ENCODE measurements at regions not wholly inside any gene's neighbourhood (a gene's known extent, or its start where the extent isn't known, plus 50 kb on each side); places are given as distances from the start of the nearest gene placed in this dataset.

GRCh38 chr6:137801352-137802114 lies 65.5 kb upstream of the TNFAIP3 start:
- dilution Hi-C loops (cut with HindIII; ENCODE audit: low sequenced_read_pairs, unreplicated experiment): no loop called here
- Histone ChIP-seq H3K56ac (ENCODE audit: extremely low read depth, insufficient read depth, low read length) (no peak overlapping the region), H3K14ac (replicated peaks; ENCODE audit: low read depth, low read length) (no peak overlapping the region), H3K4me2 (ENCODE audit: low read depth, low read length) (no peak overlapping the region), H3K4me1 (ENCODE audit: control insufficient read depth, insufficient read depth, low read length) (no peaks in the 10 kb centered on the region; the same call in 1 of the 2 replicates), H2AFZ (replicated peaks; ENCODE audit: low read length, poor library complexity) (no peak overlapping the region), H3K79me1 (ENCODE audit: low read depth in 1 of 2, low read length in 2 of 2) (no peaks in the 10 kb centered on the region), H3K36me3 (ENCODE audit: control insufficient read depth, insufficient read depth, low read length) (no peaks in the 10 kb centered on the region), H4K20me1 (ENCODE audit: insufficient read depth, low read length) (no peaks in the 10 kb centered on the region), H3K18ac (ENCODE audit: low read depth, low read length) (no peak overlapping the region), H3K27me3 (ENCODE audit: control insufficient read depth, insufficient read depth, low read length) (no peaks in the 10 kb centered on the region), H3K4ac (ENCODE audit: low read depth, low read length) (no peak overlapping the region; the same call in 1 of the 2 replicates), H2BK20ac (ENCODE audit: low read depth, low read length) (no peak overlapping the region), H3K23ac (ENCODE audit: low read depth, low read length) (no peak overlapping the region), H3K4me3 (ENCODE audit: insufficient read depth, low read depth, low read length) (no peak overlapping the region), H3K9me3 (ENCODE audit: control insufficient read depth, insufficient read depth, low read length) (no peaks in the 10 kb centered on the region), H2BK5ac (ENCODE audit: low read depth, low read length, poor library complexity, severe bottlenecking) (no peak overlapping the region), H3K9me1 (ENCODE audit: insufficient read depth, low read length) (0 out of 2 replicates have a peak, but pooled peaks cover 7% of the 10 kb centered on the region), H4K8ac (ENCODE audit: low read depth in 2 of 2, low read length in 2 of 2) (no peak overlapping the region), H2BK120ac (ENCODE audit: low read depth, low read length) (no peak overlapping the region), H4K91ac (ENCODE audit: insufficient read depth, low read depth, low read length) (no peak overlapping the region), H3K27ac (ENCODE audit: insufficient read depth, low read length) (no peak overlapping the region), H2AK5ac (ENCODE audit: low read depth, low read length) (no peak overlapping the region), H2BK15ac (ENCODE audit: low read depth, low read length) (no peak overlapping the region), H2AK9ac (replicated peaks; ENCODE audit: low read depth, low read length, poor library complexity) (no peak overlapping the region), H4K5ac (ENCODE audit: low read depth, low read length) (no peak overlapping the region), H3K9ac (ENCODE audit: low read depth, low read length) (no peak overlapping the region)
- DNase-seq: no peak
- 100% methylated on average over 2 of the region's 5 CpGs; no CpG with 5 or more reads in 1 of the 2 experiments for WGBS, 2 experiments (ENCODE audit: extremely low coverage in 2 of 2, insufficient read length in 1 of 2)
- ChIA-PET CTCF (no interaction called here), POLR2A (ENCODE audit: unreplicated experiment) (no interaction called here)
- no peak for TF ChIP-seq USF2 (IDR thresholded peaks at IDR 0.05; ENCODE audit: low read depth, low read length)
- no peak for TF ChIP-seq ELK1 (IDR thresholded peaks at IDR 0.05; ENCODE audit: borderline replicate concordance, low read depth, low read length)
- no peak for TF ChIP-seq CTCF (conservative IDR thresholded peaks at IDR 0.05; ENCODE audit: low read depth, low read length)
- no peak for TF ChIP-seq BHLHE40 (IDR thresholded peaks at IDR 0.05; ENCODE audit: low read depth, low read length)
- no peak for TF ChIP-seq MXI1 (IDR thresholded peaks at IDR 0.05; ENCODE audit: borderline replicate concordance, low read depth, low read length)
- ATAC-seq (ENCODE audit: low read depth): no peak
- in situ Hi-C loops (cut with MboI; ENCODE audit: low sequenced_read_pairs): no loop called here
- BruUV-seq (replicated peaks): no TSS peak
- intact Hi-C loops (cut with micrococcal nuclease): loop anchor here (2.0 kb wide), 2 partner anchors 65 to 143 kb away; partner anchors contain the start of gene TNFAIP3
